ENCODE measurements at regions not wholly inside any gene's neighbourhood (a gene's known extent, or its start where the extent isn't known, plus 50 kb on each side); places are given as distances from the start of the nearest gene placed in this dataset.

- DNase-seq = no peak
These were observed 50.0 kb downstream of the PITPNM2 start for GRCh38 chr12:123100882-123101281.

GRCh38 chr12:123100450-123100849, 50.4 kb downstream of the PITPNM2 start:
- DNase-seq = no peak

- DNase-seq = no peak
These were observed 51.2 kb downstream of the PITPNM2 start for GRCh38 chr12:123099560-123100192.

- no peak for DNase-seq
These were observed 52.1 kb downstream of the PITPNM2 start for GRCh38 chr12:123098780-123099179.

GRCh38 chr12:123097561-123098084, 53.3 kb downstream of the PITPNM2 start:
- no peak for DNase-seq

GRCh38 chr12:123096741-123097140, 54.1 kb downstream of the PITPNM2 start:
- DNase-seq = no peak

GRCh38 chr12:123096182-123096581, 54.7 kb downstream of the PITPNM2 start:
- DNase-seq = no peak

GRCh38 chr12:123095078-123095881, 55.6 kb downstream of the PITPNM2 start:
- DNase-seq = no peak

- no peak for DNase-seq
These were observed 56.4 kb downstream of the PITPNM2 start for GRCh38 chr12:123094349-123095077.

- no peak for DNase-seq
These were observed 58.0 kb downstream of the PITPNM2 start for GRCh38 chr12:123092866-123093265.

- DNase-seq = no peak
These were observed 59.4 kb downstream of the PITPNM2 start for GRCh38 chr12:123091230-123092150.

- no peak for DNase-seq
These were observed 61.1 kb downstream of the PITPNM2 start for GRCh38 chr12:123089631-123090353.

GRCh38 chr12:123089140-123089539, 61.8 kb downstream of the PITPNM2 start:
- DNase-seq = no peak

- no peak for DNase-seq
These were observed 65.0 kb downstream of the PITPNM2 start for GRCh38 chr12:123085730-123086487.

- no peak for DNase-seq
These were observed 65.8 kb downstream of the PITPNM2 start for GRCh38 chr12:123085066-123085465.

- no peak for DNase-seq
These were observed 67.0 kb downstream of the PITPNM2 start for GRCh38 chr12:123083661-123084571.

- DNase-seq = no peak
These were observed 70.3 kb downstream of the PITPNM2 start for GRCh38 chr12:123080634-123081033.

GRCh38 chr12:123078531-123079155, 72.2 kb downstream of the PITPNM2 start:
- no peak for DNase-seq

- no peak for DNase-seq
These were observed 72.8 kb downstream of the PITPNM2 start for GRCh38 chr12:123078120-123078465.
